HG03571 (cell line): ENCODE measurements at regions not wholly inside any gene's neighbourhood (a gene's known extent, or its start where the extent isn't known, plus 50 kb on each side); places are given as distances from the start of the nearest gene placed in this dataset.

Experiments used
- ATAC-seq: cut with Tn5 transposase; IDR thresholded peaks from one replicate; pipeline ENCODE4 v1.9.1; 2021; ENCODE audit not compliant: unreplicated experiment

DNA sequence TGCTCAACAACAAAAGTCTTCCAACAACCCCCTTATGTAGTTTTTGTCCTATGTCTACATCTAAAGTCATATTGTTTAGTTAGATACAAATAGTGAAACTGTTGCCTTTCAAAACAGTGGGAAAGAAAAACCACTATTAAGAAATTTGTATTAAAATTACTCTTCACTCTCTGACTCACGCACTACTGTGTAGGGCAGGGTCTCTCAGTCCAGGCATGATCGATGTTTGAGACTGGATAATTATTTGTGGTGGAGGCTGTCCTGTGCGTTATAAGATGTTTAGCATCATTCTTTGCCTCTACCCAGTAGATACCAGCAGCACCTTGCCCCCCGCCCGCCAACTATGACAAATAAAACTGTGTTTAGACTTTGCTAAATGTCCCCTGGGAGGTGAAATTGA is 369.4 kb upstream of the ZEB2 start:
- no peak for ATAC-seq

- ATAC-seq: no peak
Observed at GRCh38 chr2:144886862-144887261, 366.9 kb upstream of the ZEB2 start.

GRCh38 chr2:144877893-144878292 is 358.0 kb upstream of the ZEB2 start:
- no peak for ATAC-seq

DNA sequence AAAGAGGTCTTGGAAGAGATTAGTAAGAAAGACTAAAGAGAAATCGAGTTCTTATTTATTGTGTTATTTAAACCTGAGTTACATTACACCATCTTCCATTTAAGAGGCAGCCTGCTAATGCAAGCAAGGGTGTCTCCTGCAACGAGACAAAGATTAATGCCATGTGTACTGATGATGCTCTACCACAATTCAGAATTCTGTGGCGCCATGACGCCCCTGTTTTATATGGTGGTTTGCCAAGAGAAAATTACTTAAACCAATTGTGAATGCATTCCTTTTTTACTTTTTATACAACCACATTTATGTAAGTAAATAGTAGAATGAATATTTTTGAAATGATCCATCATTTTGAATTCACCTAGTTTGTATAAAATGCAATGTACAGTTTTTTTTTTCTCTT is 356.1 kb upstream of the ZEB2 start:
- no peak for ATAC-seq

DNA sequence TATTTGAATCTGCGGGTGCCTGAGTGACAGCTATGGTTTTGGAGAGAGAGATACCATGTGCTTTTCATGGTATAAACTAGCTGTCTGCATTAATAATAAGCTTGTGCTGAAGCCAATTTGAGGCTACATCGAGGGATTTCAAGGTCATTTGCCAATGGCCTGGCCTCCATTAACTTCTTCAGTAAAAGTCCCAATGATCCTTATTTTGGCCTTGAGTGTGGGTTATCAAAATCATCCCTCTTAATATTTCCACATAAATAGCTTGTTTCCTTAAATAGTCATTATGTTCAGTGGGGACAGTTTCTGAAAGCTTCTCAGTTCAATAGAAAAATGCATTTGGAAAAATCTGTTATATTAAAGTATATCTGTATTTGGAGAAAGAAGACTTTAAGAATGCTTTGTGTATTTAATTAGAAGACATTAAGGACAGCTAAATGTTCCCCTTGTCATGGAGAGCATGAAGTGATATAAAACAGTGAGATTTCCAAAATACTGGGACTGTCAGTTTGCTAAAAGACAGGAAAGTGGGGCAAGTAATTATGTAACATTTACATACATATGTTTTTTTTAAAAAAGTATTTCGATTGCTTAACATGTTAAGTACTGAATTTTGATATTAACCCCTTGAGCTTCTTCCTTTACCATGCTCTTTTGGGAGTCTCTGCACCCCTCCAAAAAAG is 355.5 kb upstream of the ZEB2 start:
- no peak for ATAC-seq

DNA sequence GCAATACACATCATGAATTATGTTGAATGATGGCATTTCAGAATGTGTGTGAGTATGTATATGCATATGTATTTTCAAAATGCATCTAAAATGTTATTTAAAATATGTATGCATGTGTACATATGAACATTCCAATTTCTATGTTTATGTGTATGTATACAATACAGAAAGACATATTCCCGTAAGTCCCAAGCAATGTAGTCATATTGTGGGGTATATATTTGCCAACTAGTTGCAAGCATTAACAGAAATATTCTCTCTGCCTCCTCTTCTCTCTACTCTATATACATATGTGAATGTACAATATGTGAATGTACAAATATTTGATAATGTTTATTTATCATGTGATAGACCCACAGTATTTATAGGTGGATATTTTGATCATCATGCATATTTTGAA is 345.8 kb upstream of the ZEB2 start:
- no peak for ATAC-seq

GRCh38 chr2:144859716-144860115 is 339.8 kb upstream of the ZEB2 start:
- no peak for ATAC-seq

DNA sequence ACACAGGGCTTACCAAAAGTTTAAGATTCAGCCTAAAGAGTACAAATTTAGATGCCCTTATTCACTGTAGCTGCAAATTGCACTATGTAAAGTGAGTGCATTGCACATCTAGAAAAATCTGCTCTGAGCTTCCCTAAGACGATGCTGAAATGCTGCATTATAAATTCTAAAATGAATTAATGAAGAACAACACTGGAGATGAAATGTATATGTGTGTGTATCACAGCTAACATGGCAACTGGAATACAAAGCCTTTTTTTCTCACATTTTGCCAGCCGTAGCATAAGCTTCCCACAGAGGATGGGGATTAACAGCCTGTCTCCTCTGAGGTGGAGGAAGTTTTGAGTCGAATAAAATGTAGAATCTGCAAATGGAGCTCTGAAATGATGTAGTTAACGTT is 338.3 kb upstream of the ZEB2 start:
- no peak for ATAC-seq

DNA sequence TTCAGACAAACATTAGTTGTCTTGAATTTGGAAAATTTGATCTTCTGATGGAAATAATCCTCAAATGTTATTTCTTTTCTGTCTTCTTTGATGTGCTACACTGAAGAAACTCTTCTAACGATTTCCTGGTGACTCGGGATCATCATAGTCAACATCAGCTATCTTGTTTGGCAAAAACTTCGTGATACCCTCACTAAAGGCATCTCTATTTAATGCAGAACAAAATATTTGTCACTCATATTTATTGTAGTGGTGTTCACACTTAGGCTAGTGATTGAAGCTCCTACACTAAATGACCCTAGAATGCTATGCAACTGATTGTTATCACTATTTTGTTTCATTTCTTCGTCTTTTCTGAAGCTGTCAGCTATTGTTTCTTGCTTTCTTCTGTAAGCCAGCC is 334.7 kb upstream of the ZEB2 start:
- no peak for ATAC-seq

GRCh38 chr2:144849612-144850011 is 329.7 kb upstream of the ZEB2 start:
- ATAC-seq: no peak

DNA sequence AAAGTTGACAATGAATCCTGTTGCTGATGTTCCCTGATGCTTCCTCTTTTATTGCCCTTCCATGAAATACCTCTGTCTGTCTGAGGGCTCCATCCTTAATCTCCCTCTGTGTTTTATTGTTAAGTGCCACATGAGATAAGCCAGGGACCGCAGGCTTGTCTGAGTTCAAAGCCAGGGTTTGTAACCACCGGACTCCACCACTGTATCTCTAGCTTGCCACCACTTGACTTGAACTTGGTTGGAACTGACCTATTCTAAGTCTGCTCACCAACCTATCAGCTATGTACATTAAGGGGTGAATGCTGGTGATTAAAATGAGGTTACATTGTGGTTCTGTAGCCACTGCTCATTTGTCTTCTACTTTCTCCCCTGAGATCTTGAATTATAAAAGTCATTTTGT is 328.5 kb upstream of the ZEB2 start:
- no peak for ATAC-seq

- no peak for ATAC-seq
Observed at GRCh38 chr2:144847347-144848080, 327.6 kb upstream of the ZEB2 start.

DNA sequence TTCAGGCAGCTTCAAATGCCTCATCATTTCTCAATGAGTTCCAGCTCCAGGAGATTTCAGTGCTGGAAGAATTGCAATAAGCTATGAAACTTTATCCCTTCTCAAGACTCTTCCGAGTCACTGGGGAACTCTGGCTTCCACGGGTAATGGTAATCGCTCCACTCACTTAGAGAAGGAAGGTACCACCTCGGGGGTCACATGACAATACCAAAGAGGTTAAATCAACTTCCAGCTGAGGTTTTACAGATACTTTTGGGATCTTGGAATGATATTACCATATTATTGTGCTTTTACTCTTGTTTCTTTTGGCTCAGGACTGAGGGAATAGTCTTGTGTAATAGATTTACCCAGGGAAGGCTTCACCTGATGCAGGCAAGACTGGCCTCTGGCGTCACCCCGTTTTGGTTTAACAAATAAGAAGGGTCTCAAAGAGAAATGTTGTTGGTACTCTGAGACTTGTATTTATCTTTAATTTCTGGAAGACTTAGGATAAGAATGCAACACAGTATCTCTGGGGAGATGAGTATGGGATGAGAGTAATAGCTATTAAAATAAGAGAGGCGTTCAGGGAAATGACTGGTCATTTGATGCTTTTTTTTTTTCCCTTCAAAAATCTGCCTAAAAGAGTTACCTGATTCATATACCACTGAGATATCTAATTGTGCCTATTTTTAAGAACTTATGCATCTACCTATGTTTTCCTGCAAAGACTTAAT is 316.9 kb upstream of the ZEB2 start:
- ATAC-seq: no peak

- no peak for ATAC-seq
Observed at GRCh38 chr2:144835634-144836350, 315.9 kb upstream of the ZEB2 start.

- ATAC-seq: no peak
Observed at GRCh38 chr2:144834998-144835633, 315.2 kb upstream of the ZEB2 start.

DNA sequence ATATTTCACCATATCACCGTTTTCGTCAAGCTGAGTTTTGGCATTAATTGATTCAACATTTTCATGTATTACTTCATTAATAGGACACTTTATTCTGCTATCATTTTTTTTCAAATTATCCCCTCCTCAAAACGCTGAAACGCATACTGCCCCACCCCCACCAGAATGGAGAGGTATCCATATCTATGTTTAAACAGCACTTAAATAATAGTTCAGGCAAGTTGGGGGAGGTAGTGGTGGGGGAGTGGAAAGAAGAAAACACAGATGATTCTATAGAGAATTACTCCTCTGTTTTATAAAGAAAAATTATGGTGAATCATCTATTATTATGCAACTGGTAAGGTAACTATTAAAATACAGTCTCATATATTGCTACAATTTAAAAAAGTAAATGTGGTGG is 314.4 kb upstream of the ZEB2 start:
- no peak for ATAC-seq

DNA sequence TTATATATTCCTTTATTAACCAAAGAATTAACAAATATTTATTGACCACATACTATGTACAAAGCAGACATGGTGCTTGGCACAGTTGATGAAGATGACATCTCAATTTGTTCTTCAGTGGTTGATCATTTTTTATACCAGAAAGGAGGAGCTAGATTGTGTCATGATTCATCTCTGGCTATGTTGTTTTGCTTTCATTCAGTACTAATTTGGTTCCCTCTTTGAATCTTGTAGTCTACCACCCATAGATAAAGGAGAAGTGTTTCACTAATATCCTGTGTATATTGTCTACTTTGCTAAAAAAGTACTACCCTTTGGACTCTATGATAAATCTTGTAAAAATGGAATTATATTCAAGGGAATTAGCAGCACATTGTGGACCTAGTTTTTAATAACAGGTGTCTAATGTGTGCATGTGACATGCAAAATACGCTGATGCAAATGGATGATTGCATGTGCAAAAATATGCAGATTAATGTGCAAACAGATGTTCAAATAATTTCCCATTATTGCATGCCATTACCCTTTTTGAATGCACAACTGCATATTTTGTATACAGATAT is 313.2 kb upstream of the ZEB2 start:
- no peak for ATAC-seq

DNA sequence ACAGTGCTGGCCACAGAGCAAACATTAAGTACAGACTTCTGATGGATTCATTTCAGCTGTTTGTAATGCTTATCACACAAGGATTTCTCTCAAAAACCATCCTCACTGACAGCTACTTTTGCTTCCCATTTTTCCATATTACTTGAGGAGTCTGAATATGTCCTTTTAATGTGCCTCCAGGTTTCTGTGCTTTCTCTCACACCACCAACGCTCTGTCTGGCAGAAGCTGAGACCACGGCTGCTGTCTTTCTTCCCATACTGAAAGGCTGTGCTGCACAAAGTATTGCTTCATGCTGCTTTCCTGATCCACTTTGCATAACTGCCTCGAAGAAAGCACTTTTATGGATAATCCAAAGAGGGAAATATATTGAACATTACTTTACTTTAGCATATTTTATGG is 312.1 kb upstream of the ZEB2 start:
- ATAC-seq: no peak

GRCh38 chr2:144830543-144830942 is 310.6 kb upstream of the ZEB2 start:
- no peak for ATAC-seq

GRCh38 chr2:144827404-144827803 is 307.5 kb upstream of the ZEB2 start:
- no peak for ATAC-seq

DNA sequence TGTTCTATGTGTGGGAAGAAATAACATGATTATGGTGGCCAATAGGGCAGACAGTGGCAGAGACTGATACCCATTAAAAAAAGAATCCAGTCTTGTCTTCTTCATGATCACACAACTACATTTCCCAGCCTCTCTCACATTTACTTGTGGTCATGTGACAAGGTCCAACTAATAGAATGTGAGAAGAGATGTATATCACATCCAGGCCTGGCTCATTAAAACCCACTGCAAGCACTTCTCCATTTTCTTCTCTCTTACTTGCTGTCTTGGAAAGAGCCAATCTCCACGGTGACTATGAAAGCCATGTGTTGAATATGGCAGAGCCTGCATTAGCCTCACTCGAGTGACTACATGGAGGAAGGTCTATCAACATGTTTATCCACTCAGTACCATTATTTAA is 306.2 kb upstream of the ZEB2 start:
- ATAC-seq: no peak
